Activated CD4-positive, alpha-beta T cell treated with anti-CD3 and anti-CD28 coated beads for 36 hours (primary cell): ENCODE measurements at regions not wholly inside any gene's neighbourhood (a gene's known extent, or its start where the extent isn't known, plus 50 kb on each side); places are given as distances from the start of the nearest gene placed in this dataset.
"Not testable (repeated sequence)": the region's sequence is repeated elsewhere in the genome, so short reads cannot be mapped to it uniquely, and the experiment has no call there.

Experiments used
- ATAC-seq: fragments of 200-7000 bp; cut with Tn5 transposase; one replicate; pipeline ENCODE4 v1.10.0; 2021; ENCODE audit warnings: mild to moderate bottlenecking, moderate library complexity
- CTCF ChIA-PET: fragments of 350-600 bp; sonication (Branson Sonifier 250); formaldehyde crosslinking; loops from one replicate; lab custom pipeline; 2021; ENCODE audit warnings: antibody characterized with exemption; lab: Charles Lee
- POLR2A ChIA-PET: fragments of 350-600 bp; sonication (Branson Sonifier 250); formaldehyde crosslinking; loops from one replicate; lab custom pipeline; 2021; ENCODE audit warnings: antibody characterized with exemption, inconsistent platforms; lab: Charles Lee
- DNase-seq: peaks from one replicate; pipeline ENCODE4 v3.0.0-alpha.2; 2020
- H3K27ac Mint-ChIP-seq: one replicate; pipeline ENCODE4 v1.8.0; 2021; ENCODE audit warnings: mixed read lengths
- H3K27me3 Mint-ChIP-seq: one replicate; pipeline ENCODE4 v1.8.0; 2021; ENCODE audit warnings: mixed read lengths
- H3K36me3 Mint-ChIP-seq: one replicate; pipeline ENCODE4 v1.8.0; 2021; ENCODE audit warnings: low read depth, mixed read lengths
- H3K4me1 Mint-ChIP-seq: one replicate; pipeline ENCODE4 v1.8.0; 2021; ENCODE audit warnings: mixed read lengths
- H3K4me3 Mint-ChIP-seq: one replicate; pipeline ENCODE4 v1.8.0; 2021; ENCODE audit warnings: mild to moderate bottlenecking, moderate library complexity, mixed read lengths
- H3K9me3 Mint-ChIP-seq: one replicate; pipeline ENCODE4 v1.8.0; 2021; ENCODE audit warnings: low read depth, mixed read lengths
- intact Hi-C, 2 experiments: fragments of 100-400 bp; cut with DNase I in 1 of 2; cut with micrococcal nuclease in 1 of 2; formaldehyde crosslinking; loops; one replicate each; pipeline versions ENCODE4 v1.14.2 to v1.15.1; 2022 to 2024; cut with DNase I, micrococcal nuclease

DNA sequence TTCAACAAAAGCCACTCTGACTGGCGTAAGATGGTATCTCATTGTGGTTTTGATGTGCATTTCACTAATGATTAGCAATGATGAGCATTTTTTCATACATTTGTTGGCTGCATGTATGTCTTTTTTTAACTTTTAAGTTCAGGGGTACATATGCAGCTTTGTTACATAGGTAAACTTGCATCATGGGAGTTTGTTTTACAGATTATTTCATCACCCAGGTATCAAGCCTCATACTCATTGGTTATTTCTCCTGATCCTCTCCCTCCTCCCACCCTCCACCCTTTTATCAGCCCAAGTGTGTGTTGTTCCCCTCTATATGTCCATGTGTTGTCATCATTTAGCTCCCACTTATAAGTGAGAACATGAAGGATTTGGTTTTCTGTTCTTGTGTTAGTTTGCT, 154.1 kb upstream of the POGK start:
- ATAC-seq (no peak), DNase-seq (no peak)
- no peak overlapping the region for H3K27ac Mint-ChIP-seq
- ChIA-PET POLR2A (no interaction called here), CTCF (no interaction called here)
- H3K4me3 Mint-ChIP-seq: no peak overlapping the region
- H3K36me3 Mint-ChIP-seq: no peaks in the 10 kb centered on the region
- intact Hi-C loops: no loop called here
- no peaks in the 10 kb centered on the region for H3K4me1 Mint-ChIP-seq
- H3K9me3 Mint-ChIP-seq: peaks cover 18% of the 10 kb centered on the region
- peaks cover 18% of the 10 kb centered on the region for H3K27me3 Mint-ChIP-seq

DNA sequence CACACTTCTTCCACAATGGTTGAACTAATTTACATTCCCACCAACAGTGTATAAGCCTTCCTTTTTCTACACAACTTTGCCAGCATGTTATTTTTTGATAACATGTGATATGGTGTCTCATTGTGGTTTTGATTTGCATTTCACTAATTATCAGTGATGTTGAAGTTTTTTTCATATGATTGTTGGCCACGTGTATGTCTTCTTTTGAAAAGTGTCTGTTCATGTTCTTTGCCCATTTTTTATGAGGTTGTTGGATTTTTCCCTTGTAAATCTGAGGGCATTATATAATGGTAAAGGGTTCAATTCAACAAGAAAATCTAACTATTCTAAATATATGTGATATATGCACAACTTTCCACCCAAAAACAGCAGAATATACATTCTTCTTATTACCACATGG, 153.4 kb upstream of the POGK start:
- H3K27ac Mint-ChIP-seq, H3K4me1 Mint-ChIP-seq, intact Hi-C loops, H3K4me3 Mint-ChIP-seq, CTCF ChIA-PET, ATAC-seq, POLR2A ChIA-PET, H3K36me3 Mint-ChIP-seq, DNase-seq: not testable (repeated sequence)
- peaks cover 18% of the 10 kb centered on the region for H3K27me3 Mint-ChIP-seq
- peaks cover 16% of the 10 kb centered on the region for H3K9me3 Mint-ChIP-seq

- ATAC-seq, H3K4me1 Mint-ChIP-seq, H3K9me3 Mint-ChIP-seq, intact Hi-C loops, DNase-seq, H3K36me3 Mint-ChIP-seq, H3K27ac Mint-ChIP-seq, CTCF ChIA-PET, H3K4me3 Mint-ChIP-seq, POLR2A ChIA-PET: not testable (repeated sequence)
- H3K27me3 Mint-ChIP-seq: peaks cover 23% of the 10 kb centered on the region
Measured at GRCh38 chr1:166690596-166690995, 148.7 kb upstream of the POGK start.

GRCh38 chr1:166691476-166691875, 147.8 kb upstream of the POGK start:
- DNase-seq (no peak), ATAC-seq (no peak)
- H3K9me3 Mint-ChIP-seq: peaks cover 2% of the 10 kb centered on the region
- no peak overlapping the region for H3K4me3 Mint-ChIP-seq
- H3K27me3 Mint-ChIP-seq: peaks cover 22% of the 10 kb centered on the region
- no peak overlapping the region for H3K27ac Mint-ChIP-seq
- CTCF ChIA-PET: no interaction called here
- no peaks in the 10 kb centered on the region for H3K4me1 Mint-ChIP-seq
- intact Hi-C loops: no loop called here
- POLR2A ChIA-PET: interaction anchor here (0.7 kb wide), 1 partner anchor 147 kb away, joined by 8 read pairs; no protein-coding TSS in a partner anchor
- H3K36me3 Mint-ChIP-seq: no peaks in the 10 kb centered on the region

- no peaks in the 10 kb centered on the region for H3K4me1 Mint-ChIP-seq
- H3K27me3 Mint-ChIP-seq: peaks cover 20% of the 10 kb centered on the region
- no peaks in the 10 kb centered on the region for H3K9me3 Mint-ChIP-seq
- CTCF ChIA-PET: no interaction called here
- intact Hi-C loops: no loop called here
- no peak overlapping the region for H3K27ac Mint-ChIP-seq
- no peaks in the 10 kb centered on the region for H3K36me3 Mint-ChIP-seq
- ATAC-seq (no peak), DNase-seq (no peak)
- POLR2A ChIA-PET: no interaction called here
- no peak overlapping the region for H3K4me3 Mint-ChIP-seq
Measured at GRCh38 chr1:166692346-166692745, 146.9 kb upstream of the POGK start.

- Mint-ChIP-seq H3K9me3 (no peaks in the 10 kb centered on the region), H3K36me3 (no peaks in the 10 kb centered on the region), H3K27me3 (peaks cover 18% of the 10 kb centered on the region), H3K4me3 (no peak overlapping the region), H3K27ac (no peak overlapping the region), H3K4me1 (no peaks in the 10 kb centered on the region)
- ChIA-PET POLR2A (no interaction called here), CTCF (no interaction called here)
- intact Hi-C loops: no loop called here
- ATAC-seq (no peak), DNase-seq (no peak)
Measured at GRCh38 chr1:166693158-166693557, 146.1 kb upstream of the POGK start.

DNA sequence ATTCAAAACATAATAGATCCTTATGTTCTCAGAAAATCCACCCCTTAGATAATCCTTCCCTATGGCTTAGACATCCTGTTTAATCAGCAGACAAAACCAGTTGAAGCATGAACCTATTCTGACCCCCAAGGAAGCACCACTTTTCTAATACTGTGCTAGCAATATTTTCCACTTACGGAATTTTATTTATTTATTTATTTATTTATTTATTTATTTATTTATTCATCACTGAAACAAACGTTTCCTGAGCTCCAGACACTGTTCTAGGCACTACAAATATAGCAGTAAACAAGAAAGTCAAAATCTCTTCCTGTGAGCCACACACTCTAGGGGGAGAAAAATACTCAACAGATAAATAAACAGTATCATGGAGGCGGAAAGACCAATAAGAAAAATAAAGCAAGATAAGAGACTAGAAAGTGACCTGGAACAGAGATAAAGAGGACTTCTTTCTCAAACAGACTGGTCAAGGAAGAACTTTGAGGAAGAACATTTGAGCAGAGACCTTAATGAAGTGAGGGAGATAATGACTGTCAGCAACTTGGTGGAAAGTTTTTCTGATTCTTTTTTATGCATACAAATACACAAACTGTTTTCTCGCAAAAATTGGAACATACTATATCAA, 145.5 kb upstream of the POGK start:
- peaks cover 18% of the 10 kb centered on the region for H3K27me3 Mint-ChIP-seq
- POLR2A ChIA-PET: no interaction called here
- no peak for ATAC-seq

DNA sequence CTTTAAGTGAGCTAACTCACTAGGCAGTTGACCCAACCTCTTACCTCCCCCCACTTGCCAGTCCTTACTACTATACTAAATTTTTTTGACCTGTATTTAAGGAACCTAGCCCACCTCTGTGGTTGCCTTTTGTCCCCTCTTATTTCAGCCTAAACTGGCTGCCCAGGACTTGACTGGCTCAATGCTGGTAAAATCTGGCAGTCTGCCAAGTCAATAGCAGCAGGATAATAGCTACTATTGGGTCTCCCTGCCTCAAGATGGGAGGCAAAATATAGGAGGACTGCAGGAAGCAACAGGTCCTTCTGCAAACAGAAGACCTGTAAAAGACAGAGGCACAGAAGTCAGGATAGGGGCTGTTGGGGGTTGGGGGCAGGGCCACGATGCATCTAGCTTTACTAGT, 144.2 kb upstream of the POGK start:
- H3K27me3 Mint-ChIP-seq: peaks cover 18% of the 10 kb centered on the region
- no peak for DNase-seq
- no peak overlapping the region for H3K27ac Mint-ChIP-seq
- CTCF ChIA-PET: no interaction called here
- no peaks in the 10 kb centered on the region for H3K36me3 Mint-ChIP-seq
- no peak overlapping the region for H3K4me3 Mint-ChIP-seq
- POLR2A ChIA-PET: no interaction called here
- no peak for ATAC-seq
- intact Hi-C loops: no loop called here
- no peaks in the 10 kb centered on the region for H3K9me3 Mint-ChIP-seq
- H3K4me1 Mint-ChIP-seq: no peaks in the 10 kb centered on the region

More for the DNA sequence above, 145.5 kb upstream of the POGK start:
- no peak overlapping the region for H3K4me3 Mint-ChIP-seq
- no peak for DNase-seq
- H3K36me3 Mint-ChIP-seq: no peaks in the 10 kb centered on the region
- no peak overlapping the region for H3K27ac Mint-ChIP-seq
- CTCF ChIA-PET: no interaction called here
- no peaks in the 10 kb centered on the region for H3K9me3 Mint-ChIP-seq
- H3K4me1 Mint-ChIP-seq: no peaks in the 10 kb centered on the region
- intact Hi-C loops: no loop called here

- H3K27ac Mint-ChIP-seq, H3K36me3 Mint-ChIP-seq, H3K9me3 Mint-ChIP-seq, H3K4me1 Mint-ChIP-seq, H3K4me3 Mint-ChIP-seq, ATAC-seq, intact Hi-C loops, CTCF ChIA-PET, POLR2A ChIA-PET, DNase-seq: not testable (repeated sequence)
- H3K27me3 Mint-ChIP-seq: peaks cover 21% of the 10 kb centered on the region
Measured at GRCh38 chr1:166695834-166696233, 143.4 kb upstream of the POGK start.

DNA sequence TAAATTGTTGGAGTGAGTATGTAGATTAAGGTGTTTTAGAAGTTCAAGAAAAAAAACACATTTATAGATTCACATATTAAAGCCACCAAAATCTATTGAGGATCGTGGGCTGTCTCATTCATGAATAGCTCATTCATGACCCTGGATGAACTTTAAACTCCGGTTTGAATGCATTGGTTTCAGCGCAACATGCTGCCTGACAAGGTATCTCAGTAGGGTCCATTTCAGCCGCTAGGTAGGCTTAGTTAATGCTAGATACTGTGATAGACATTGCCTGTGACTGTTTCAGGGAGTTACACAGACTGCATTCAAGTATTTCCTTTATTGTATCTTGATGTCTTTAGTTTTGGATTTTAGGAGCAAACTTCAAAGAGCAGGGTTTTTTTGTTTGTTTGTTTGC, 140.5 kb upstream of the POGK start:
- intact Hi-C loops: no loop called here
- Mint-ChIP-seq H3K27me3 (peaks cover 17% of the 10 kb centered on the region), H3K4me3 (no peak overlapping the region), H3K4me1 (no peaks in the 10 kb centered on the region), H3K36me3 (no peaks in the 10 kb centered on the region), H3K27ac (no peak overlapping the region), H3K9me3 (no peaks in the 10 kb centered on the region)
- ATAC-seq: no peak
- ChIA-PET POLR2A (no interaction called here), CTCF (interaction anchor here (0.6 kb wide), 1 partner anchor 1812 kb away, joined by 3 read pairs; no protein-coding TSS in a partner anchor)
- no peak for DNase-seq

DNA sequence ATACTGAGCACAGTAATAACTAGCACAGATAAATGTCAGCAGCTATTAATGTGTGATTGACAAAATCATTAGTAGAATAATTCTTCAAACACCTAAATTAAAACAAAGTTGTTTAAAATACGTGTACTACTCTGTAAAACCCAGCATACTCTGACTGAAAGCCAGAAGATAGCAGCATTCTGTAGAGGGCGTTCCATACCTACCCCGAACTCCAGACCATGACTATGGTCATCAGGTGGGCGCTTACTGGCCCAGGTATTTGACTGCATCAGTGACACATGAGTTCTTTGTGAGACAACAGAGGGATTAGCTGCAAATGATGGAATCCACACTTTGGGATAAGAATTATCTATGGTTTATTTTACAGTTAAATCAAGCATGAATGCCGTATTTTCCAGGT, 139.7 kb upstream of the POGK start:
- peaks cover 20% of the 10 kb centered on the region for H3K27me3 Mint-ChIP-seq
- POLR2A ChIA-PET: no interaction called here
- H3K27ac Mint-ChIP-seq: no peak overlapping the region
- H3K4me1 Mint-ChIP-seq: no peaks in the 10 kb centered on the region
- H3K9me3 Mint-ChIP-seq: no peaks in the 10 kb centered on the region
- H3K36me3 Mint-ChIP-seq: no peaks in the 10 kb centered on the region
- CTCF ChIA-PET: no interaction called here
- no peak overlapping the region for H3K4me3 Mint-ChIP-seq
- DNase-seq (no peak), ATAC-seq (no peak)
- intact Hi-C loops: no loop called here

DNA sequence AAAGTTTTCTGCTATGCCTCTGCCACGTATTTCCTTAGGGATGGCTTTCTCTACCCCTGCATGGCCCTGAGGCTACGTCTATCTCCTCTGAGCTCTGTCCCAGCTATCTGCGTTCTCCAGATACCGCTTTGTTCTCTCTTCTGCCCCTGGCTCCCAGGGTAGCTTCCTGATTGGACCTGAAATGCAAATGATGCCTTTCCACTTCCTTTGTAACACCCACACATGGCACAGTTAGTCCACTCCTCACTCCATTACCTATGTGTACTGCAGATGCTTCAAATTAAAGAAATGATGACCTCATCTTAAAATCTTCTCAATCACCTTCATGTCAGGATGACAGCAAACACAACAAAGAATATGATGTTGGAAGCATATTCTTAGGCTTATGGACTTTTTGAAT, 138.6 kb upstream of the POGK start:
- no peaks in the 10 kb centered on the region for H3K36me3 Mint-ChIP-seq
- CTCF ChIA-PET: no interaction called here
- no peak for DNase-seq

More for the DNA sequence above, 138.6 kb upstream of the POGK start:
- intact Hi-C loops: no loop called here
- no peak for ATAC-seq
- Mint-ChIP-seq H3K27ac (no peak overlapping the region), H3K27me3 (peaks cover 18% of the 10 kb centered on the region), H3K4me1 (peaks cover 8% of the 10 kb centered on the region), H3K9me3 (no peaks in the 10 kb centered on the region), H3K4me3 (no peak overlapping the region)
- POLR2A ChIA-PET: no interaction called here
